ENCODE measurements at regions not wholly inside any gene's neighbourhood (a gene's known extent, or its start where the extent isn't known, plus 50 kb on each side); places are given as distances from the start of the nearest gene placed in this dataset.

- DNase-seq (no peak), ATAC-seq (no peak)
- intact Hi-C loops (cut with DNase I, micrococcal nuclease), result no loop called here
Measured at GRCh38 chr12:90368081-90368480, 586.9 kb downstream of the CCER1 start.

GRCh38 chr12:90366286-90366685 is 588.7 kb downstream of the CCER1 start:
- DNase-seq, result no peak
- no peak for ATAC-seq
- intact Hi-C loops (cut with DNase I, micrococcal nuclease), result no loop called here

GRCh38 chr12:90360300-90360699 is 594.7 kb downstream of the CCER1 start:
- intact Hi-C loops (cut with DNase I, micrococcal nuclease), result no loop called here
- no peak for ATAC-seq
- DNase-seq, result no peak

- intact Hi-C loops (cut with DNase I, micrococcal nuclease), result no loop called here
- no peak for ATAC-seq
Measured at GRCh38 chr12:90355711-90356355, 599.1 kb downstream of the CCER1 start.

GRCh38 chr12:90343966-90344365 is 611.0 kb downstream of the CCER1 start:
- ATAC-seq (no peak), DNase-seq (no peak)
- intact Hi-C loops (cut with DNase I, micrococcal nuclease), result no loop called here

More at GRCh38 chr12:90355711-90356355, 599.1 kb downstream of the CCER1 start:
- DNase-seq, result no peak

- ATAC-seq (no peak), DNase-seq (no peak)
- intact Hi-C loops (cut with DNase I, micrococcal nuclease), result no loop called here
Measured at GRCh38 chr12:90342081-90342480, 612.9 kb downstream of the CCER1 start.

- ATAC-seq, result no peak
- intact Hi-C loops (cut with DNase I, micrococcal nuclease), result no loop called here
- no peak for DNase-seq
Measured at GRCh38 chr12:90339837-90340236, 615.1 kb downstream of the CCER1 start.

- DNase-seq, result no peak
- no peak for ATAC-seq
- intact Hi-C loops (cut with DNase I, micrococcal nuclease), result no loop called here
Measured at GRCh38 chr12:90338365-90338764, 616.6 kb downstream of the CCER1 start.

GRCh38 chr12:90337018-90337417 is 618.0 kb downstream of the CCER1 start:
- intact Hi-C loops (cut with DNase I, micrococcal nuclease), result no loop called here
- DNase-seq (no peak), ATAC-seq (no peak)

GRCh38 chr12:90335566-90335965 is 619.4 kb downstream of the CCER1 start:
- intact Hi-C loops (cut with DNase I, micrococcal nuclease), result no loop called here
- DNase-seq, result no peak
- ATAC-seq, result no peak

GRCh38 chr12:90333939-90334338 is 621.0 kb downstream of the CCER1 start:
- ATAC-seq, result no peak
- intact Hi-C loops (cut with DNase I, micrococcal nuclease), result no loop called here

GRCh38 chr12:90333424-90333823 is 621.6 kb downstream of the CCER1 start:
- ATAC-seq (no peak), DNase-seq (no peak)

More at GRCh38 chr12:90333939-90334338, 621.0 kb downstream of the CCER1 start:
- no peak for DNase-seq

GRCh38 chr12:90331821-90332220 is 623.2 kb downstream of the CCER1 start:
- intact Hi-C loops (cut with DNase I, micrococcal nuclease), result no loop called here
- ATAC-seq, result no peak
- no peak for DNase-seq

More at GRCh38 chr12:90333424-90333823, 621.6 kb downstream of the CCER1 start:
- intact Hi-C loops (cut with DNase I, micrococcal nuclease), result no loop called here

- intact Hi-C loops (cut with DNase I, micrococcal nuclease), result no loop called here
- DNase-seq (no peak), ATAC-seq (no peak)
Measured at GRCh38 chr12:90331262-90331661, 622.6 kb upstream of the ATP2B1 start.

- peak; percentile 85 for ATAC-seq
- no peak for DNase-seq
- intact Hi-C loops (cut with DNase I, micrococcal nuclease), result no loop called here
Measured at GRCh38 chr12:90327793-90328743, 619.4 kb upstream of the ATP2B1 start.

GRCh38 chr12:90323217-90323616 is 614.6 kb upstream of the ATP2B1 start:
- intact Hi-C loops (cut with DNase I, micrococcal nuclease), result no loop called here
- no peak for ATAC-seq
- DNase-seq, result no peak

GRCh38 chr12:90322006-90322405 is 613.4 kb upstream of the ATP2B1 start:
- ATAC-seq, result no peak
- DNase-seq, result no peak
- intact Hi-C loops (cut with DNase I, micrococcal nuclease), result no loop called here

- intact Hi-C loops (cut with DNase I, micrococcal nuclease), result no loop called here
- ATAC-seq, result no peak
- no peak for DNase-seq
Measured at GRCh38 chr12:90321369-90321768, 612.7 kb upstream of the ATP2B1 start.

GRCh38 chr12:90311561-90311960 is 602.9 kb upstream of the ATP2B1 start:
- intact Hi-C loops (cut with DNase I, micrococcal nuclease), result no loop called here
- DNase-seq, result no peak
- no peak for ATAC-seq

- DNase-seq (no peak), ATAC-seq (no peak)
- intact Hi-C loops (cut with DNase I, micrococcal nuclease), result no loop called here
Measured at GRCh38 chr12:90305379-90305778, 596.7 kb upstream of the ATP2B1 start.
